ENCODE measurements at regions not wholly inside any gene's neighbourhood (a gene's known extent, or its start where the extent isn't known, plus 50 kb on each side); places are given as distances from the start of the nearest gene placed in this dataset.
"Not testable (repeated sequence)": the region's sequence is repeated elsewhere in the genome, so short reads cannot be mapped to it uniquely, and the experiment has no call there.

- not testable (repeated sequence) for FAIRE-seq; DNase-seq (ENCODE audit: low spot score)
Measured at GRCh38 chr15:84360902-84361301, 125.3 kb downstream of the GOLGA6L4 start.

- not testable (repeated sequence) for DNase-seq (ENCODE audit: low spot score); FAIRE-seq
Measured at GRCh38 chr15:84384421-84384820, 148.8 kb downstream of the GOLGA6L4 start.

- FAIRE-seq (no peak), DNase-seq (ENCODE audit: low spot score) (no peak)
Measured at GRCh38 chr15:84387086-84387485, 151.5 kb downstream of the GOLGA6L4 start.

- not testable (repeated sequence) for DNase-seq (ENCODE audit: low spot score); FAIRE-seq
Measured at GRCh38 chr15:84388201-84388600, 152.6 kb downstream of the GOLGA6L4 start.

- not testable (repeated sequence) for FAIRE-seq; DNase-seq (ENCODE audit: low spot score)
Measured at GRCh38 chr15:84388638-84389037, 153.1 kb downstream of the GOLGA6L4 start.

- not testable (repeated sequence) for FAIRE-seq; DNase-seq (ENCODE audit: low spot score)
Measured at GRCh38 chr15:84390324-84390723, 154.8 kb downstream of the GOLGA6L4 start.

- DNase-seq (ENCODE audit: low spot score) = no peak
- no peak for FAIRE-seq
Measured at GRCh38 chr15:84391191-84391590, 155.6 kb downstream of the GOLGA6L4 start.

GRCh38 chr15:84392020-84392419 is 156.4 kb downstream of the GOLGA6L4 start:
- FAIRE-seq; DNase-seq (ENCODE audit: low spot score): not testable (repeated sequence)

GRCh38 chr15:84393386-84393936 is 157.9 kb downstream of the GOLGA6L4 start:
- FAIRE-seq; DNase-seq (ENCODE audit: low spot score): not testable (repeated sequence)

GRCh38 chr15:84393966-84394365 is 158.4 kb downstream of the GOLGA6L4 start:
- not testable (repeated sequence) for DNase-seq (ENCODE audit: low spot score); FAIRE-seq

- not testable (repeated sequence) for FAIRE-seq; DNase-seq (ENCODE audit: low spot score)
Measured at GRCh38 chr15:84395384-84395783, 159.8 kb downstream of the GOLGA6L4 start.

GRCh38 chr15:84395881-84396280 is 160.3 kb downstream of the GOLGA6L4 start:
- not testable (repeated sequence) for FAIRE-seq; DNase-seq (ENCODE audit: low spot score)

- FAIRE-seq; DNase-seq (ENCODE audit: low spot score): not testable (repeated sequence)
Measured at GRCh38 chr15:84397066-84397465, 161.5 kb downstream of the GOLGA6L4 start.

GRCh38 chr15:84398087-84398486 is 162.5 kb downstream of the GOLGA6L4 start:
- not testable (repeated sequence) for FAIRE-seq; DNase-seq (ENCODE audit: low spot score)

GRCh38 chr15:84398763-84399701 is 163.5 kb downstream of the GOLGA6L4 start:
- DNase-seq (ENCODE audit: low spot score) (no peak), FAIRE-seq (no peak)

- no peak for FAIRE-seq
- no peak for DNase-seq (ENCODE audit: low spot score)
Measured at GRCh38 chr15:84400017-84400740, 164.6 kb downstream of the GOLGA6L4 start.

- no peak for FAIRE-seq
Measured at GRCh38 chr15:84400820-84401219, 165.2 kb downstream of the GOLGA6L4 start.

GRCh38 chr15:84401461-84401860 is 165.9 kb downstream of the GOLGA6L4 start:
- not testable (repeated sequence) for DNase-seq (ENCODE audit: low spot score); FAIRE-seq

More at GRCh38 chr15:84400820-84401219, 165.2 kb downstream of the GOLGA6L4 start:
- DNase-seq (ENCODE audit: low spot score) = no peak

GRCh38 chr15:84401891-84402840 is 166.6 kb downstream of the GOLGA6L4 start:
- not testable (repeated sequence) for FAIRE-seq; DNase-seq (ENCODE audit: low spot score)

Data from RCC 7860 (cell line).